ENCODE measurements at regions not wholly inside any gene's neighbourhood (a gene's known extent, or its start where the extent isn't known, plus 50 kb on each side); places are given as distances from the start of the nearest gene placed in this dataset.

- no peaks in the 10 kb centered on the region for H3K36me3 ChIP-seq (ENCODE audit: control insufficient read depth, insufficient read depth, low read length)
- no peak overlapping the region for H3K4me3 ChIP-seq (replicated peaks; ENCODE audit: low read depth, low read length)
- DNase-seq (ENCODE audit: extremely low read depth, insufficient read length): no peak
- H3K27me3 ChIP-seq (replicated peaks; ENCODE audit: control insufficient read depth, insufficient read depth, low read length): no peaks in the 10 kb centered on the region; the same call in 1 of the 2 replicates
- no peak for TF ChIP-seq CTCF (IDR thresholded peaks at IDR 0.05; ENCODE audit: insufficient read depth, low read length, poor library complexity, severe bottlenecking)
Measured at GRCh38 chr10:58901092-58901646, 275.3 kb upstream of the PHYHIPL start.

- Histone ChIP-seq H3K27me3 (replicated peaks; ENCODE audit: control insufficient read depth, insufficient read depth, low read length) (no peaks in the 10 kb centered on the region; the same call in 1 of the 2 replicates), H3K36me3 (ENCODE audit: control insufficient read depth, insufficient read depth, low read length) (no peaks in the 10 kb centered on the region), H3K4me3 (replicated peaks; ENCODE audit: low read depth, low read length) (no peak overlapping the region)
- DNase-seq (ENCODE audit: extremely low read depth, insufficient read length): no peak
- no peak for TF ChIP-seq CTCF (IDR thresholded peaks at IDR 0.05; ENCODE audit: insufficient read depth, low read length, poor library complexity, severe bottlenecking)
Measured at GRCh38 chr10:58903071-58903470, 273.4 kb upstream of the PHYHIPL start.

GRCh38 chr10:58909881-58910280 is 266.6 kb upstream of the PHYHIPL start:
- no peak for DNase-seq (ENCODE audit: extremely low read depth, insufficient read length)
- H3K27me3 ChIP-seq (replicated peaks; ENCODE audit: control insufficient read depth, insufficient read depth, low read length): no peaks in the 10 kb centered on the region
- no peak for TF ChIP-seq CTCF (IDR thresholded peaks at IDR 0.05; ENCODE audit: insufficient read depth, low read length, poor library complexity, severe bottlenecking)
- no peaks in the 10 kb centered on the region for H3K36me3 ChIP-seq (ENCODE audit: control insufficient read depth, insufficient read depth, low read length)
- no peak overlapping the region for H3K4me3 ChIP-seq (replicated peaks; ENCODE audit: low read depth, low read length)

GRCh38 chr10:58913717-58914116 is 262.7 kb upstream of the PHYHIPL start:
- no peak for TF ChIP-seq CTCF (IDR thresholded peaks at IDR 0.05; ENCODE audit: insufficient read depth, low read length, poor library complexity, severe bottlenecking)
- no peak for DNase-seq (ENCODE audit: extremely low read depth, insufficient read length)
- H3K4me3 ChIP-seq (replicated peaks; ENCODE audit: low read depth, low read length): no peak overlapping the region

GRCh38 chr10:58918887-58919286 is 257.6 kb upstream of the PHYHIPL start:
- Histone ChIP-seq H3K4me3 (replicated peaks; ENCODE audit: low read depth, low read length) (no peak overlapping the region), H3K36me3 (ENCODE audit: control insufficient read depth, insufficient read depth, low read length) (no peaks in the 10 kb centered on the region), H3K27me3 (replicated peaks; ENCODE audit: control insufficient read depth, insufficient read depth, low read length) (no peaks in the 10 kb centered on the region; the same call in 1 of the 2 replicates)
- TF ChIP-seq CTCF (IDR thresholded peaks at IDR 0.05; ENCODE audit: insufficient read depth, low read length, poor library complexity, severe bottlenecking): no peak
- no peak for DNase-seq (ENCODE audit: extremely low read depth, insufficient read length)

More at GRCh38 chr10:58913717-58914116, 262.7 kb upstream of the PHYHIPL start:
- Histone ChIP-seq H3K27me3 (replicated peaks; ENCODE audit: control insufficient read depth, insufficient read depth, low read length) (no peaks in the 10 kb centered on the region), H3K36me3 (ENCODE audit: control insufficient read depth, insufficient read depth, low read length) (no peaks in the 10 kb centered on the region)

Data from GM06990 (cell line).